Panc1 (cell line): ENCODE measurements at regions not wholly inside any gene's neighbourhood (a gene's known extent, or its start where the extent isn't known, plus 50 kb on each side); places are given as distances from the start of the nearest gene placed in this dataset.
A peak's percentile ranks its signal among the peaks of the same experiment; 100 is the strongest.

ENCODE experiments used
- ATAC-seq: fragments of 200-7000 bp; cut with Tn5 transposase; 2 replicates; pipeline ENCODE4 v1.9.1; 2020; ENCODE audit warnings: mild to moderate bottlenecking, moderate library complexity
- BruUV-seq: library from RNA; stranded (reverse); fragments of 400-500 nt; replicated peaks from 2 replicates; lab custom pipeline; 2021; lab: Mats Ljungman, UMichigan
- CTCF ChIA-PET: fragments of 300-600 bp; sonication (Branson Sonifier 250); formaldehyde crosslinking; loops from one replicate; lab custom pipeline; 2022; ENCODE audit warnings: antibody characterized with exemption; lab: Charles Lee
- POLR2A ChIA-PET: fragments of 300-600 bp; sonication (Branson Sonifier 250); formaldehyde crosslinking; loops from one replicate; lab custom pipeline; 2022; ENCODE audit warnings: antibody characterized with exemption; lab: Charles Lee
- DNase-seq: peaks from one replicate; pipeline ENCODE4 v3.0.0-alpha.2; 2010; ENCODE audit warnings: low read depth, low spot score
- H3K27ac ChIP-seq: 2 replicates; pipeline ENCODE4 v1.5.1; 2011; ENCODE audit warnings: mild to moderate bottlenecking, low read length, inconsistent platforms
- H3K27me3 ChIP-seq: fragments of 200-500 bp; sonication (Bioruptor generic); 2 replicates; pipeline ENCODE4 v1.6.0; 2014; ENCODE audit warnings: low read length, inconsistent platforms; ENCODE audit not compliant: control insufficient read depth, insufficient read depth
- H3K36me3 ChIP-seq: fragments of 200-500 bp; sonication (Bioruptor generic); 2 replicates; pipeline ENCODE4 v1.5.1; 2014; ENCODE audit warnings: inconsistent platforms, mild to moderate bottlenecking, low read length, moderate library complexity; ENCODE audit not compliant: control insufficient read depth, insufficient read depth
- H3K4me1 ChIP-seq: 2 replicates; pipeline ENCODE4 v1.5.1; 2011; ENCODE audit warnings: inconsistent platforms, mild to moderate bottlenecking, low read length, moderate library complexity; ENCODE audit not compliant: control insufficient read depth, insufficient read depth
- H3K4me3 ChIP-seq, 2 experiments: 2 replicates each; pipeline ENCODE4 v1.5.1; 2011 to 2012; ENCODE audit warnings: low read depth in 2 of 2, low read length in 2 of 2, mild to moderate bottlenecking in 2 of 2, inconsistent platforms in 1 of 2, moderate library complexity in 1 of 2
- H3K9me3 ChIP-seq: fragments of 200-500 bp; sonication (Bioruptor generic); 2 replicates; pipeline ENCODE4 v1.5.1; 2014; ENCODE audit warnings: low read depth, mild to moderate bottlenecking, inconsistent platforms, low read length, moderate library complexity; ENCODE audit not compliant: control insufficient read depth, insufficient read depth
- CTCF ChIP-seq: fragments of 450-650 bp; IDR thresholded peaks from 2 replicates; pipeline ENCODE4 v1.5.1; 2017; ENCODE audit warnings: mild to moderate bottlenecking
- POLR2AphosphoS5 ChIP-seq: IDR thresholded peaks from 2 replicates; pipeline ENCODE4 v1.6.1; 2012; ENCODE audit warnings: mild to moderate bottlenecking, low read depth, low read length, moderate library complexity
- REST ChIP-seq, 2 experiments: IDR thresholded peaks; 2 replicates each; pipeline ENCODE4 v1.6.1; 2011 to 2012; ENCODE audit warnings: low read depth in 2 of 2, control low read depth in 1 of 2, low read length in 1 of 2, mild to moderate bottlenecking in 1 of 2, moderate library complexity in 1 of 2; ENCODE audit not compliant: insufficient read depth in 1 of 2
- SIN3A ChIP-seq: IDR thresholded peaks from 2 replicates; pipeline ENCODE4 v1.6.1; 2012; ENCODE audit warnings: low read depth, mild to moderate bottlenecking, low read length, moderate library complexity, borderline replicate concordance; ENCODE audit not compliant: insufficient read depth
- TCF7L2 ChIP-seq: IDR thresholded peaks from 2 replicates; pipeline ENCODE4 v1.6.1; 2011; ENCODE audit warnings: mild to moderate bottlenecking, low read depth, low read length, inconsistent platforms
- in situ Hi-C: cut with HindIII; loops from 2 replicates; pipeline ENCODE4 v1.10.0; 2016; ENCODE audit warnings: low sequenced_read_pairs, low pct_unique_long_range_greater_than_20kb
- intact Hi-C: fragments of 100-400 bp; cut with micrococcal nuclease; formaldehyde crosslinking; loops from one replicate; pipeline ENCODE4 v1.10.0; 2022; ENCODE audit not compliant: unreplicated experiment

- H3K4me1 ChIP-seq, result peaks cover 6% of the 10 kb centered on the region
Measured at GRCh38 chr10:60537697-60538096, 148.0 kb upstream of the ANK3 start.

GRCh38 chr10:60536529-60537114, 146.9 kb upstream of the ANK3 start:
- ATAC-seq, result no peak
- H3K4me3 ChIP-seq, result no peak overlapping the region
- intact Hi-C loops (no loop called here), in situ Hi-C loops (no loop called here)
- peaks cover 6% of the 10 kb centered on the region for H3K4me1 ChIP-seq
- POLR2A ChIA-PET, result no interaction called here
- no TSS peak for BruUV-seq
- DNase-seq, result peak; percentile 41
- no peak overlapping the region for H3K27ac ChIP-seq
- H3K9me3 ChIP-seq, result no peaks in the 10 kb centered on the region
- no peaks in the 10 kb centered on the region; the same call in 1 of the 2 replicates for H3K36me3 ChIP-seq
- TF ChIP-seq POLR2AphosphoS5, result no peak
- TF ChIP-seq SIN3A, result no peak
- TF ChIP-seq REST (IDR thresholded peaks at IDR 0.05; ENCODE audit: insufficient read depth in 1 of 2, low read depth in 2 of 2, low read length in 1 of 2), result no peak
- TF ChIP-seq CTCF, result no peak
- no peak for TF ChIP-seq TCF7L2
- H3K27me3 ChIP-seq, result no peaks in the 10 kb centered on the region
- CTCF ChIA-PET, result no interaction called here

More at GRCh38 chr10:60537697-60538096, 148.0 kb upstream of the ANK3 start:
- no peak for TF ChIP-seq REST (IDR thresholded peaks at IDR 0.05; ENCODE audit: insufficient read depth in 1 of 2, low read depth in 2 of 2, low read length in 1 of 2)
- no peak for TF ChIP-seq POLR2AphosphoS5
- TF ChIP-seq CTCF, result no peak
- no peak for TF ChIP-seq TCF7L2
- no peak for TF ChIP-seq SIN3A
- BruUV-seq, result no TSS peak
- H3K36me3 ChIP-seq, result no peaks in the 10 kb centered on the region; the same call in 1 of the 2 replicates
- in situ Hi-C loops, result no loop called here
- DNase-seq, result peak; percentile 58
- no peaks in the 10 kb centered on the region for H3K27me3 ChIP-seq
- H3K27ac ChIP-seq, result no peak overlapping the region
- ATAC-seq, result no peak
- POLR2A ChIA-PET, result no interaction called here
- CTCF ChIA-PET, result no interaction called here
- H3K4me3 ChIP-seq, result no peak overlapping the region
- H3K9me3 ChIP-seq, result no peaks in the 10 kb centered on the region
- intact Hi-C loops, result no loop called here
